Epithelial cell of esophagus (primary cell): ENCODE measurements at regions not wholly inside any gene's neighbourhood (a gene's known extent, or its start where the extent isn't known, plus 50 kb on each side); places are given as distances from the start of the nearest gene placed in this dataset.

Experiments used
- DNase-seq: peaks from one replicate; pipeline ENCODE4 v3.0.0; 2010; ENCODE audit warnings: low read depth
- H3K4me3 ChIP-seq: 2 replicates; pipeline ENCODE4 v1.5.1; 2011; ENCODE audit warnings: mild to moderate bottlenecking, low read length, control low read depth
- TF ChIP-seq, protein P1 (sequence below): IDR thresholded peaks from 2 replicates; pipeline ENCODE4 v1.5.1; 2011; ENCODE audit warnings: low read depth, mild to moderate bottlenecking, low read length, control low read depth, inconsistent platforms; ENCODE audit not compliant: insufficient read depth; ENCODE audit errors: missing control alignments

DNA sequence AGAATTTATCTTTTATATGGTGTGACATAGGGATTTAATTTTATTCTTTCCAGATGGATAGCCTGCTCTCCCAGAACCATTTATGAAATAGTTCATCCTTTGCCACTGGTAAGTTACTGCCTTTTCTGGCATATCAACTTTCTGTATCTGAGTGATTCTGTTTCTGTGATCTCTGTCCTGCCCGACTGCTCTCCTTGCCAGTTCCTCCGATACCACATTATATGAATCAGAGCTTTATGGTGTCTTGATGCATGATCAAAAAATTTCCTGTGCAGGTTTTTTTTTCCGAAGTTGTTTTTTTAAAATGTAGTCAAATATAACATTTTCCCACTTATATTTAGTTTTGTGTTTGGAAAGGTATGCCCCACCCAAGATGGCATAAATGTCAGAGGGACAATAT lies 242.5 kb downstream of the CYP26B1 start:
- no peak overlapping the region for H3K4me3 ChIP-seq
- TF ChIP-seq, protein P1, sequence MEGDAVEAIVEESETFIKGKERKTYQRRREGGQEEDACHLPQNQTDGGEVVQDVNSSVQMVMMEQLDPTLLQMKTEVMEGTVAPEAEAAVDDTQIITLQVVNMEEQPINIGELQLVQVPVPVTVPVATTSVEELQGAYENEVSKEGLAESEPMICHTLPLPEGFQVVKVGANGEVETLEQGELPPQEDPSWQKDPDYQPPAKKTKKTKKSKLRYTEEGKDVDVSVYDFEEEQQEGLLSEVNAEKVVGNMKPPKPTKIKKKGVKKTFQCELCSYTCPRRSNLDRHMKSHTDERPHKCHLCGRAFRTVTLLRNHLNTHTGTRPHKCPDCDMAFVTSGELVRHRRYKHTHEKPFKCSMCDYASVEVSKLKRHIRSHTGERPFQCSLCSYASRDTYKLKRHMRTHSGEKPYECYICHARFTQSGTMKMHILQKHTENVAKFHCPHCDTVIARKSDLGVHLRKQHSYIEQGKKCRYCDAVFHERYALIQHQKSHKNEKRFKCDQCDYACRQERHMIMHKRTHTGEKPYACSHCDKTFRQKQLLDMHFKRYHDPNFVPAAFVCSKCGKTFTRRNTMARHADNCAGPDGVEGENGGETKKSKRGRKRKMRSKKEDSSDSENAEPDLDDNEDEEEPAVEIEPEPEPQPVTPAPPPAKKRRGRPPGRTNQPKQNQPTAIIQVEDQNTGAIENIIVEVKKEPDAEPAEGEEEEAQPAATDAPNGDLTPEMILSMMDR = no peak
- no peak for DNase-seq

DNA sequence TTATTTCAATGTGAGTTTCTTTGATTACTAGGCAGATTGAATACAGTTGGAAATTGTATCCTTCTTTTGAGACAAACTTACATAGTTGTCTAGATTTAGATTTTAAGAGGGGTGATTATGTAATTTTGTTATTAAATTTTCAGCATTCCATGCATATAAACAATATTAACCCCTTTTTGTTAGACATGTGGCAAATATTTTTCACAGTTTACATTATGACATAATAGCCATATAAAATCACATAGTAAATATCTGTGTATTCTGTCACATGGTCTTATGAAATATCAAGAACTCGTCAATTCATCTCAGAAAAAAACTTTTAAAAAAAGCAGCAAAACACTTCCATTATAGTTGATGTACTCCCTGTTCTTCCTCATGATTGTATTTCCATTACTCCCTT lies 243.8 kb downstream of the CYP26B1 start:
- no peak overlapping the region for H3K4me3 ChIP-seq
- TF ChIP-seq, protein P1 = no peak
- DNase-seq = no peak

DNA sequence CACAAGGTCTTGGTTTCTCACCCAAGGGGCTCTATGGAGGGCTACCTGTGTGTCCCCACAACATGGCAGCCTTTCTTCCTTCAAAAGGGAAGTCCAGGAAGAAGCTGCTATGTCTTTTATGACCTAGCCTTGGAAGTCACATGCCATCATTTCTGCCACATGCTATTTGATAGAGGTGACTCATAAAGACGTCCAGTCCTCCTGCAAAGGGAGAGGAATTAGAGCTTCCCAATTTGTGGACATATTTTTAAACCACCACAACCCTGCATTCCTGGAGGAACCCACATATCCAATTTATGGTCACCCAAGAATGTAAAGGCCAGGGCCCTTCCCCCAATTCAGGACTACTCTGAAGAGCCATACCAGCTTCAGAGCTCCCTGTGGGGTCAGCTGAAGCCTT lies 246.2 kb downstream of the CYP26B1 start:
- DNase-seq = no peak
- H3K4me3 ChIP-seq = no peak overlapping the region
- TF ChIP-seq, protein P1 = no peak

DNA sequence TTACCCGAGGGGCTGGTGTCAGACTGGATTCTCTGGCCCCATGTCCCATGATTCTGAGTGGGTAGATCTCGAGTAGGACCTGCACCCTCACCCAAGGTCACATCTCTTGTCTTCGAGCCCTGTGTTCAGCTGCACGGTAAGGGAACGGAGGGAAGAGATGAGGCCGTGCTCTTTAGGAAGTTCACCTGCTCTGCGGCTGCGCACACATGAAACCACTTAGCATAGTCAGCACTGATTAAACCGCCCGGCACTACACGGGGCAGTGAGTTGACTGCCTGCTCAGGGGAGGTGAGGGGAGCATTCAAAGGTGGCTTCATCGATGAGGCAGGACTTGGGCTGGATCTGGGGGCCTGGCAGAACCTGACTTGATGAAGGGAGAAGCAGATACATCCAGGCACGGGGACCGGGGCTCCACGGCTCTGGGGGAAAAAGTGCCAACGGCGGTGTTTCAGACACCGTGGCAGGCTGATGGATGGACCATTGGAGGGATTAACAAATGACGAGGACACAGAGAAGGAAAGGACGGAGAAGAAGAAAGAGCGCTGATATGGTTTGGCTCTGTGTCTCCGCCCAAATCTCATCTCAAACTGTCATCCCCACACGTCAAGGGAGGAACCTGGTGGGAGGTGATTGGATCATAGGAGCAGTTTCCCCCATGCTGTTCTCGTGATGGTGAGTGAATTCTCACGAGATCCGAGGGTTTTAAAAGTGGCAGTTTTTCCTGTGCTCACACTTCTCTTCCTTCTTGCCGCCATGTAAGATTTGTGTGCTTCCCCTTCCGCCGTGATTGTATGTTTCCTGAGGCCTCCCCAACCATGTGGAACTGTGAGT lies 248.6 kb downstream of the CYP26B1 start:
- TF ChIP-seq, protein P1 = no peak
- DNase-seq = no peak
- no peak overlapping the region for H3K4me3 ChIP-seq

DNA sequence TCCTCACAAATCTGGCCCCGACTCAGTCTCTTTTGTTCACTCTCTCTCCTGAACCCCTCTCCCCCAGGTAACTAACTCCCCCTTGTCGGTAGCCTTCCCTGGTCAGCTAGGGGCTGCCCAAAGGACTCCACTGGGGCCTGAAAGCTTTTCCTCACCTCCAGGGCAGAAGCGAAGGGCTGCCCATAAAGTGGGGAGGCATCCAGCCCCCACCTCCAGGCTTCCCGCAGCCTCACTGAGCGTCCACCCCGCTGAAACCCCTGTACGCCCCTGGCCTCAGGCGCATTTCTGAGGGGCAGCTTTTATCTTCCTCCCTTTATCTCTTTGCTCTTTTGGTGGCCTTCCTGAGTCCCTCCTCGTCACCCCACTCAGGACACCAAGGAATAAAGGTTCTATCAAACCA lies 249.3 kb downstream of the CYP26B1 start:
- TF ChIP-seq, protein P1 = no peak
- no peak overlapping the region for H3K4me3 ChIP-seq
- DNase-seq = no peak

DNA sequence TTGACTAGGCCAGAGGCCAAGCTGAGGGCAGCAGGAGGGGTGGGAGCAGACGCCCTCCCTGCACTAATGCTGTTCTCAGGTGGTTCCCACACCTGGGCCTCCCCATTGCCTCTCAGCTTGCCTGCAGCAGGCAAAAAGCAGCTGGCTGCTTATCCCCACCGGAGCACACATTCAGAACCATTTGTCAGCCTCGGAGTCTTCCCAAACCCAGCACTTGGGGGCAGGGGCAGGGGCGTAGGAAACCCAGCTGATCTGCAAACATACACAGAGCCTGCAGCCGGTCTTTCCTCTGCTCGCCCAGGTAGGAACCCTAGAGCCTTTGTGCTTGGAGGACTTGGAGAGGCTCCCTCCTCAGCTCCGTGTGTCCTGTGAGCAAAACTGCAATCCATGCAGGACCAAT lies 249.8 kb downstream of the CYP26B1 start:
- TF ChIP-seq, protein P1 = no peak
- no peak for DNase-seq
- no peak overlapping the region for H3K4me3 ChIP-seq

DNA sequence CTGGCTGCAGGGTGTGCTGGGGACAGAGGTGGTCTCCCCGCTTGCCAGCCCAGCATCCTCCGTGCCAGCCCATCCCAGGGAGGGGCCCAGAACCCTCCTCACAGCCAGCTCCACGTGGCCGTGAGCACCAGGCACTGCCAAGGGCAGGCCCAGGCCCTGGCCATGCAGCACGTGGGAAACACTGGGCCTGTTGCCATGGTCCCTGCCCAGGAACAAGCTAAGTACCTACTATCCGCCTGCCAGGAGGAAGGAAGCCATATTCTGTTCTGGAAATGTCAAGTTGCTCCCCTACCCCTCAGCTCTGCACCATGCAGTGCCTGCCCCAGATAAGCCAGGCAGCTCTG lies 250.6 kb downstream of the CYP26B1 start:
- H3K4me3 ChIP-seq = no peak overlapping the region
- no peak for DNase-seq
- TF ChIP-seq, protein P1 = no peak
